ENCODE measurements at regions not wholly inside any gene's neighbourhood (a gene's known extent, or its start where the extent isn't known, plus 50 kb on each side); places are given as distances from the start of the nearest gene placed in this dataset.
"Not testable (repeated sequence)": the region's sequence is repeated elsewhere in the genome, so short reads cannot be mapped to it uniquely, and the experiment has no call there.

GRCh38 chr11:109945626-109946321 lies 147.4 kb upstream of the ZC3H12C start:
- no peak for DNase-seq

DNA sequence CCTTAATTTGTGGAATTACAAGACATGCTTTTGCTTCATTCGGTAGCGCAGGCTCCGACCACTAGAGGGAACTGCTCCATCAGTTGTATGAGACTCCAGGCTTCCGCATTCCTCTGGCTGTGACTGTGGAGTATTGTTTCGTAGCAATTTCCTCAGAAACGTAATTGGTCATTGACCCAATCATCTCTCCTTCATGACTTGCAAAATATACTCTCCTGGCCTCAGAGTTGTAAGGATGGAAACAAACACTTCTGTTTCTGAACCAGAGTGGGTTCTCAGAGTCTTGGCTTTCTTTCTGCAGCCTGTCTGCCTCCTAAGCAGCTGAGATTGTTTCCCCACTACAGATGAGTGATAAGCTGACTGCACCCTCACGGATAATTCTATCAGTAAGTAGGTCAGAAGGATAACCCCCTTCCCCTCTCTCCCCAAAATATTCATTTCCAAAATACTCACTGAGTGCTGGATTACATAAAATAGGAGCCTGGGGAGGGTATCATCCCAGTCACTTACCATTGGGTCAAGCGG lies 146.8 kb upstream of the ZC3H12C start:
- DNase-seq, result peak; percentile 76

- DNase-seq, result no peak
These were observed 138.7 kb upstream of the ZC3H12C start for GRCh38 chr11:109954534-109954933.

DNA sequence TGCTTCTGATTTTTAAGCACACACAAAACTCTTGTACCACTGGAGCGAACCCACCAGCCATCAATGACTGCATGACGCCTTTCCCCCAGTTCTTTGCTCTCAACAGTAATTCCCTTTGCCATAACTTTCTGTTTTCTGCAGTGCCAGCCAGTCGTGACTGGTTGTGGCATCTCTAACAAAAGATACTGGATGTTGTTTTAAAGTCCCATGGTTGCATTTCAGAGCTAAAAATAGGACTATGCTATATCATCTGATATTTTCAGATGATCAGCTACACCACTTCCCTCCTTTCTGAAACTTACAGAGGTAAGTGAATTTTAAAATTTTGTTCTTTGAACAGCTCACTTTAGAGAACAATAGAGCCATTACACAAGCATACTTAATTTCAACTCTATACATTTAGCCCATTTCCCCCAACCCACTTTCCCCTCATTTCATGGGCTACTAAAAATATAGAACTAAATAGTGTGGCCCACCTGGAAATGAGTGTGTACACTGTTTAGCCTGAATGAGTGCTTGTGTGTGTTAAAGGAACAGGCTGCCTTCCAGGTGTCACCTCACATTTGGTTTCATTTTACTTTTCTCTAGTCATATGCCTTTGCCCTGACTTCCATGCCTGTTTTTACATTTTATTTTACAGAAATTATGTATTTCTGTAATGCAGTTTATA lies 136.9 kb upstream of the ZC3H12C start:
- DNase-seq, result no peak

DNA sequence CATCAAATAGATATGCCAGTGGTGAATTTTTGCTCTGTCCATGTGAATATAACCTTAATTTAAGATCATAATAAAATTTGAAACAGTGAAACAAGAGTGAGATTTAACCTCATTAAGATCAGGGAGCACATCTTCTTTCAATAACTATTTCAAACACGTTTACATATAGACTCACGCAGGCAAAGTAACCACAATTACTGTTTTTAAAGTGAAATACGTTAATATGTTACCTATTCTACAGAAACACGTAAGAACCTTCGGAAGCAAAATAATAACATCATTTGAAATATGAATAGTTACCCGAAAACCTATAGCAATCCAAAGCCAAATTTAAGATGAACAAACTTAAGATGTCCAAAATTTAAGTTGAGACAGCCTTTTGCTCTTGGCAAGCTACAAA lies 136.2 kb upstream of the ZC3H12C start:
- no peak for DNase-seq

GRCh38 chr11:109957601-109958000 lies 135.6 kb upstream of the ZC3H12C start:
- no peak for DNase-seq

DNA sequence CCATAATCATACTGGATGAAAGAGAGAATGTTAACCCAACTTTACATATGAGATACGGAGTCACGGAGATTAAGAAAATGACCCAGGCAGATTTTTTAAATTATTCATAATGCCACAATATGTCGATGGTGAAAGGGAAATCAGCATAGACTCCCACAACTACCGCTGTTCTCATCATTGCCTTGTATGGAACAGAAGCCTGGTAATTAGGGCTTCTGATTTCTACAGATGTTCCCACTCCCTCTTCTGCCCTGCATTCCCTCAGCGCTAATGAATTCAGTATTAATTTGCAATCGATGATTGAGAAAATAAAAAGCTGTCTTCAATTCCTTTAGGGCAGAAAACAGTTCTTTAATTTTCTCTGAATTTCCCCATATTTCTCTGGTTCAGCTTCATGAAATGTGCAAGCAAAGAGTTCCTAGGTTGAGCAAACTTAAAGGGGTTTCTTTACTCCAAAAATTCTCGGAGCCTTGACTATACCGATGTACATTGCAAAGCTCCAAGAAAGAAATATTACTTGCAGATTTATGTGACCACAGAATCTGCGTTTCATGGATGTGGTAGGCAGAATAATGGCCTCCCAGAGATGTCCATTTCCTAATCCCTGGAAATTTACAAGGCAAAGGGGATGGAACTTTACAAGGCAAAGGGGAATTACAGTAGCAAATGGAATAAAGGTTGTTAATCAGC lies 134.9 kb upstream of the ZC3H12C start:
- no peak for DNase-seq

GRCh38 chr11:109958821-109959166 lies 134.4 kb upstream of the ZC3H12C start:
- DNase-seq, result no peak

- no peak for DNase-seq
These were observed 132.4 kb upstream of the ZC3H12C start for GRCh38 chr11:109960831-109961230.

- DNase-seq, result no peak
These were observed 131.9 kb upstream of the ZC3H12C start for GRCh38 chr11:109961261-109961660.

GRCh38 chr11:109963101-109963500 lies 130.1 kb upstream of the ZC3H12C start:
- DNase-seq, result no peak

- DNase-seq, result no peak
These were observed 128.7 kb upstream of the ZC3H12C start for GRCh38 chr11:109964487-109964886.

DNA sequence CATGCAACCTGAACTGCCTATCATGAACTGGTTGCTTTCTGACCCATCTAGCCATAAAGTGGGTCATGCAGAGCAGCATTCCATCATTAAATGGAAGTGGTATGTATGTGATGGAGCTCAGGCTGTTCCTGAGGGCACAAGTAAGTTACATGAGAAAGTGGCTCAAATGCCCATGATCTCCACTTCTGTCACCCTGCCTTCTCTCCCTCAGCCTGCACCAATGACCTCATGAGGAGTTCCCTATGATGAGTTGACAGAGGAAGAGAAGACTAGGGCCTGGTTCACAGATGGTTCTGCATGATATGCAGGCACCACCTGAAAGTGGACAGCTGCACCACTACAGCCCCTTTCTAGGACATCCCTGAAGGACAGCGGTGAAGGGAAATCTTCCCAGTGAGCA lies 127.7 kb upstream of the ZC3H12C start:
- not testable (repeated sequence) for DNase-seq

DNA sequence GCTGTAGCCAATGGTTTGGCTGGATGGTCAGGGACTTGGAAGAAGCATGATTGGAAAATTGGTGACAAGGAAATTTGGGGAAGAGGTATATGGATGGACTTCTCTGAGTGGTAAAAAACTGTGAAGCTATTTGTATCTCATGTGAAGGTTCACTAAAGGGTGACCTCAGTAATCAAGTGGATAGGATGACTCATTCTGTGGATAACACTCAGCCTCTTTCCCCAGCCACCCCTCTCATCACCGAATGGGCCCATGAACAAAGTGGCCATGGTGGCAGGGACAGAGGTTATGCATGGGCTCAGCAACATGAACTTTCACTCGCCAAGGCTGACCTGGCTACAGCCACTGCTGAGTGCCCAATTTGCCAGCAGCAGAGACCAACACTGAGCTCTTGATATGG lies 127.3 kb upstream of the ZC3H12C start:
- not testable (repeated sequence) for DNase-seq

DNA sequence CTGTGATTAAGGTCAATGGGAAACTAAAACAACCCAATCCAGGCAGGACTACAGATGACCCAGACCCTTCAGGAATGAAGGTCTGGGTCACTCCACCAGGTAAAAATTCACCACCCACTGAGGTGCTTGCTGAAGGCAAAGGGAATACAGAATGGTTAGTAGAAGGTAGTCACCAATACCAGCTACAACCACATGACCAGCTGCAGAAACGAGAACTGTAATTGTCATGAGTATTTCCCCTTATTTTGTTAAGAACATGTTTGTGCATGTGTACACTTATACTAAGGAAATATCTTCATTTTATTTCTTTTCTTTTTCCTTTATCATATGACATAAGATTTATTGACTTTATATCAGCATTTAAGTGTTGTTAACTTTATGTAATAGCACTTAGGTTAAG lies 126.1 kb upstream of the ZC3H12C start:
- DNase-seq, result not testable (repeated sequence)

DNA sequence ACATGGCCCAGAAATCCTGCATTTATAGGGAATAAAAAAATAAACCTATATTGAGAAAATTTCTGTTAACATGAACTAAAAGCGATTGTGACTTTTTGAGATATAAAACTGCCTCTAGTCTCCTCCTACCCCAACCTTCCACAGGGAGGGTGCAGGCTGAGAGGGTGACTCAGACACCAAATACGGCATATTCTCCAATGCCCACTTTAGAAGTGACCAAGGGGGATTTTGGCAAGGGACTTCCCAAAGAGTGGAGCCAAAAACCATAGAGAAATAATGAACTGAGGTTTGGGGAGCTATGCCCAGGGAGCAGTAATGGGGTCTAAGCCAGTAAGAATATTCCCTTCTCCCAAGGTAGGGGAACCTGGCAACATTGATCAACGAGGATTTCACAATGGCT lies 124.9 kb upstream of the ZC3H12C start:
- no peak for DNase-seq

GRCh38 chr11:109968781-109969180 lies 124.4 kb upstream of the ZC3H12C start:
- DNase-seq, result no peak

- no peak for DNase-seq
These were observed 122.5 kb upstream of the ZC3H12C start for GRCh38 chr11:109970516-109971183.

GRCh38 chr11:109971184-109971523 lies 122.0 kb upstream of the ZC3H12C start:
- DNase-seq, result no peak

GRCh38 chr11:109972181-109972715 lies 120.9 kb upstream of the ZC3H12C start:
- no peak for DNase-seq

DNA sequence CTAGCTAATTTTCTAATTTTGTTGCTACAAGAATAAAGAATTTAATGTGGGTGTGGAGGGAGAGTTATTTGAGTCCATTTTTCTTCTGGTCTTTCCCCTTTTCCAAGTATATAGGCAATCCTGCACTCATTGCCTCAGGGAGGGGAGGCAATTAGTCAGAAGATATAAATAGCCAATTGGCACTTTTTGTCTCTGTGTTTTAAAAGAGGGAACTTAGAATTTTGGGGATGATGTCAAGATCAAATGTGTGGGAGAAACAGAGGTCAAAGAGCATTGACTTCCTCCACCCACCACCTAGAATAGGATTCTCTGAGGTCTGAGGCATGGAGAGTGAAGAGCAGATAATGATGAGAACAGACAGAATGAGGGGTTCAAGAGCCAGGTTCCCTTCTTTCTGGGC lies 120.3 kb upstream of the ZC3H12C start:
- no peak for DNase-seq

- DNase-seq, result no peak
These were observed 119.7 kb upstream of the ZC3H12C start for GRCh38 chr11:109973486-109973885.

GRCh38 chr11:109974523-109974922 lies 118.7 kb upstream of the ZC3H12C start:
- no peak for DNase-seq
